IMR-90 (cell line): ENCODE measurements at regions not wholly inside any gene's neighbourhood (a gene's known extent, or its start where the extent isn't known, plus 50 kb on each side); places are given as distances from the start of the nearest gene placed in this dataset.

Experiments used
- ATAC-seq: fragments of 200-7000 bp; cut with Tn5 transposase; 2 replicates; pipeline ENCODE4 v1.9.1; 2020; ENCODE audit warnings: low read depth, mild to moderate bottlenecking, moderate library complexity
- BruUV-seq: library from RNA; stranded (reverse); fragments of 400-500 nt; replicated peaks from 2 replicates; lab custom pipeline; 2021; lab: Mats Ljungman, UMichigan
- CTCF ChIA-PET: fragments of 300-600 bp; formaldehyde crosslinking; extraction: SDS; loops from one replicate; lab custom pipeline; 2021; ENCODE audit warnings: antibody characterized with exemption; lab: Yijun Ruan, JAX
- POLR2A ChIA-PET: fragments of 300-600 bp; sonication (Branson Sonifier 250); formaldehyde crosslinking; loops from one replicate; lab custom pipeline; 2022; ENCODE audit warnings: antibody characterized with exemption; ENCODE audit not compliant: unreplicated experiment; lab: Charles Lee
- DNase-seq: peaks from one replicate; pipeline ENCODE4 v3.0.0; 2013
- H2AFZ ChIP-seq: replicated peaks from 2 replicates; pipeline ENCODE3; 2013; ENCODE audit warnings: low read length, mild to moderate bottlenecking; ENCODE audit not compliant: poor library complexity
- H2AK5ac ChIP-seq: 2 replicates; pipeline ENCODE4 v1.6.1; 2013; ENCODE audit warnings: low read depth, low read length, inconsistent platforms
- H2AK9ac ChIP-seq: replicated peaks from 2 replicates; pipeline ENCODE3; 2013; ENCODE audit warnings: mild to moderate bottlenecking, low read depth, low read length, moderate library complexity; ENCODE audit not compliant: poor library complexity
- H2BK120ac ChIP-seq: 2 replicates; pipeline ENCODE4 v1.6.1; 2013; ENCODE audit warnings: low read depth, low read length, inconsistent platforms
- H2BK15ac ChIP-seq: 3 replicates; pipeline ENCODE4 v1.6.1; 2013; ENCODE audit warnings: low read depth, low read length, inconsistent platforms
- H2BK20ac ChIP-seq: 2 replicates; pipeline ENCODE4 v1.6.1; 2013; ENCODE audit warnings: low read depth, mild to moderate bottlenecking, inconsistent platforms, low read length, moderate library complexity
- H2BK5ac ChIP-seq: 2 replicates; pipeline ENCODE4 v1.6.1; 2013; ENCODE audit warnings: mild to moderate bottlenecking, low read depth, low read length, inconsistent platforms; ENCODE audit not compliant: poor library complexity, severe bottlenecking
- H3K14ac ChIP-seq: replicated peaks from 2 replicates; pipeline ENCODE4 v1.6.1; 2013; ENCODE audit warnings: low read depth, low read length, inconsistent platforms
- H3K18ac ChIP-seq: 2 replicates; pipeline ENCODE4 v1.6.1; 2013; ENCODE audit warnings: low read depth, low read length, control low read depth
- H3K23ac ChIP-seq: 2 replicates; pipeline ENCODE4 v1.6.1; 2013; ENCODE audit warnings: low read depth, low read length, inconsistent platforms
- H3K27ac ChIP-seq: 2 replicates; pipeline ENCODE4 v1.5.1; 2013; ENCODE audit warnings: mild to moderate bottlenecking, control low read depth, low read length; ENCODE audit not compliant: insufficient read depth
- H3K27me3 ChIP-seq: 2 replicates; pipeline ENCODE4 v1.6.1; 2013; ENCODE audit warnings: low read length; ENCODE audit not compliant: control insufficient read depth, insufficient read depth
- H3K36me3 ChIP-seq: 2 replicates; pipeline ENCODE4 v1.6.1; 2013; ENCODE audit warnings: low read length, mixed read lengths; ENCODE audit not compliant: control insufficient read depth, insufficient read depth
- H3K4ac ChIP-seq: 2 replicates; pipeline ENCODE4 v1.6.1; 2013; ENCODE audit warnings: low read depth, low read length, inconsistent platforms
- H3K4me1 ChIP-seq: 2 replicates; pipeline ENCODE4 v1.6.1; 2013; ENCODE audit warnings: low read length, mixed read lengths; ENCODE audit not compliant: control insufficient read depth, insufficient read depth
- H3K4me2 ChIP-seq: 2 replicates; pipeline ENCODE4 v1.6.1; 2013; ENCODE audit warnings: low read depth, mild to moderate bottlenecking, control low read depth, low read length, moderate library complexity
- H3K4me3 ChIP-seq: 2 replicates; pipeline ENCODE4 v1.5.1; 2013; ENCODE audit warnings: low read depth, mild to moderate bottlenecking, control low read depth, low read length, moderate library complexity; ENCODE audit not compliant: insufficient read depth
- H3K56ac ChIP-seq: 2 replicates; pipeline ENCODE4 v1.6.1; 2013; ENCODE audit warnings: low read length, inconsistent platforms; ENCODE audit not compliant: insufficient read depth; ENCODE audit errors: extremely low read depth
- H3K79me1 ChIP-seq, 2 experiments: 2 replicates each; pipeline ENCODE4 v1.6.1; 2013; ENCODE audit warnings: low read length in 2 of 2, inconsistent platforms in 1 of 2, low read depth in 1 of 2
- H3K9ac ChIP-seq: 2 replicates; pipeline ENCODE4 v1.6.1; 2013; ENCODE audit warnings: low read depth, low read length, control low read depth
- H3K9me1 ChIP-seq: 2 replicates; pipeline ENCODE4 v1.6.1; 2013; ENCODE audit warnings: low read length, inconsistent platforms; ENCODE audit not compliant: insufficient read depth
- H3K9me3 ChIP-seq: 2 replicates; pipeline ENCODE4 v1.6.1; 2013; ENCODE audit warnings: low read length; ENCODE audit not compliant: control insufficient read depth, insufficient read depth
- H4K20me1 ChIP-seq: 2 replicates; pipeline ENCODE4 v1.6.1; 2013; ENCODE audit warnings: low read length, inconsistent platforms; ENCODE audit not compliant: insufficient read depth
- H4K5ac ChIP-seq: 2 replicates; pipeline ENCODE4 v1.6.1; 2013; ENCODE audit warnings: mild to moderate bottlenecking, low read depth, low read length, control low read depth
- H4K8ac ChIP-seq, 2 experiments: 2 replicates each; pipeline ENCODE4 v1.6.1; 2013; ENCODE audit warnings: low read depth in 2 of 2, low read length in 2 of 2, control low read depth in 1 of 2, inconsistent platforms in 1 of 2
- H4K91ac ChIP-seq: 2 replicates; pipeline ENCODE4 v1.6.1; 2013; ENCODE audit warnings: low read depth, low read length, inconsistent platforms; ENCODE audit not compliant: insufficient read depth
- FOS ChIP-seq: fragments of 150-350 bp; IDR thresholded peaks from 2 replicates; pipeline ENCODE4 v1.6.1; 2016; ENCODE audit warnings: low read depth, low read length
- RCOR1 ChIP-seq: IDR thresholded peaks from 2 replicates; pipeline ENCODE4 v1.6.1; 2012; ENCODE audit warnings: mild to moderate bottlenecking, low read length, improper control_type of control experiment; ENCODE audit not compliant: insufficient replicate concordance
- RFX5 ChIP-seq: IDR thresholded peaks from 2 replicates; pipeline ENCODE4 v1.8.0; 2012; ENCODE audit warnings: low read depth, mild to moderate bottlenecking, low read length, moderate library complexity
- WGBS, 2 experiments: methylation state at CpG; one replicate each; pipeline versions ENCODE4 v1.1.5 to v1.1.7; 2013; ENCODE audit warnings: missing lambda C conversion rate in 2 of 2; ENCODE audit not compliant: insufficient read length in 1 of 2; ENCODE audit errors: extremely low coverage in 2 of 2; 5-methylcytosine and 5-hydroxymethylcytosine counted together
- dilution Hi-C: fragments of 300-500 bp; cut with HindIII; formaldehyde crosslinking; loops from one replicate; pipeline ENCODE4 v1.14.3; 2018; ENCODE audit warnings: low sequenced_read_pairs; ENCODE audit not compliant: unreplicated experiment
- in situ Hi-C: fragments of 300-500 bp; cut with MboI; formaldehyde crosslinking; loops from 3 replicates; pipeline ENCODE4 v1.14.3; 2019; ENCODE audit warnings: low sequenced_read_pairs, inconsistent platforms, mixed read lengths
- intact Hi-C: fragments of 100-400 bp; cut with micrococcal nuclease; formaldehyde crosslinking; loops from 2 replicates; pipeline ENCODE4 v1.10.0; 2022

- no peak overlapping the region for H3K23ac ChIP-seq
- no peaks in the 10 kb centered on the region for H3K4me1 ChIP-seq
- H4K20me1 ChIP-seq: no peaks in the 10 kb centered on the region
- in situ Hi-C loops: no loop called here
- peaks cover 46% of the 10 kb centered on the region for H3K9me3 ChIP-seq
- 70 to 100% methylated on average over 1 to 8 of the region's 29 CpGs for WGBS, 2 experiments
- H3K27ac ChIP-seq: no peak overlapping the region
- no peak overlapping the region for H4K91ac ChIP-seq
- no peak overlapping the region for H4K5ac ChIP-seq
- CTCF ChIA-PET: no interaction called here
- no TSS peak for BruUV-seq
- H2BK15ac ChIP-seq: no peak overlapping the region
- no peak overlapping the region for H2BK120ac ChIP-seq
- dilution Hi-C loops: no loop called here
- ATAC-seq (no peak), DNase-seq (no peak)
- POLR2A ChIA-PET: no interaction called here
- no peak overlapping the region for H3K4ac ChIP-seq
- H3K27me3 ChIP-seq: no peaks in the 10 kb centered on the region
- H3K36me3 ChIP-seq: no peaks in the 10 kb centered on the region
- no peak overlapping the region for H2BK5ac ChIP-seq
- H3K18ac ChIP-seq: no peak overlapping the region
- H2BK20ac ChIP-seq: no peak overlapping the region
- H3K4me2 ChIP-seq: no peak overlapping the region
- no peak overlapping the region for H3K56ac ChIP-seq
- H3K9ac ChIP-seq: no peak overlapping the region
- no peaks in the 10 kb centered on the region for H3K79me1 ChIP-seq
- no peak for TF ChIP-seq RFX5
- TF ChIP-seq FOS: no peak
- no peak for TF ChIP-seq RCOR1
- no peak overlapping the region for H4K8ac ChIP-seq
- H2AK9ac ChIP-seq: no peak overlapping the region
- H3K9me1 ChIP-seq: no peaks in the 10 kb centered on the region
- intact Hi-C loops: no loop called here
- H2AFZ ChIP-seq: no peak overlapping the region
- H3K4me3 ChIP-seq: no peak overlapping the region
- H3K14ac ChIP-seq: no peak overlapping the region
- no peak overlapping the region for H2AK5ac ChIP-seq
These were observed 184.3 kb downstream of the TTLL2 start for GRCh38 chr6:167508919-167509852.
